GOT3 (cell line): ENCODE measurements at regions not wholly inside any gene's neighbourhood (a gene's known extent, or its start where the extent isn't known, plus 50 kb on each side); places are given as distances from the start of the nearest gene placed in this dataset.

ENCODE experiments used
- DNase-seq: peaks from one replicate; lab custom pipeline; 2025; ENCODE audit warnings: mixed read lengths; lab: John Stamatoyannopoulos, UW

DNA sequence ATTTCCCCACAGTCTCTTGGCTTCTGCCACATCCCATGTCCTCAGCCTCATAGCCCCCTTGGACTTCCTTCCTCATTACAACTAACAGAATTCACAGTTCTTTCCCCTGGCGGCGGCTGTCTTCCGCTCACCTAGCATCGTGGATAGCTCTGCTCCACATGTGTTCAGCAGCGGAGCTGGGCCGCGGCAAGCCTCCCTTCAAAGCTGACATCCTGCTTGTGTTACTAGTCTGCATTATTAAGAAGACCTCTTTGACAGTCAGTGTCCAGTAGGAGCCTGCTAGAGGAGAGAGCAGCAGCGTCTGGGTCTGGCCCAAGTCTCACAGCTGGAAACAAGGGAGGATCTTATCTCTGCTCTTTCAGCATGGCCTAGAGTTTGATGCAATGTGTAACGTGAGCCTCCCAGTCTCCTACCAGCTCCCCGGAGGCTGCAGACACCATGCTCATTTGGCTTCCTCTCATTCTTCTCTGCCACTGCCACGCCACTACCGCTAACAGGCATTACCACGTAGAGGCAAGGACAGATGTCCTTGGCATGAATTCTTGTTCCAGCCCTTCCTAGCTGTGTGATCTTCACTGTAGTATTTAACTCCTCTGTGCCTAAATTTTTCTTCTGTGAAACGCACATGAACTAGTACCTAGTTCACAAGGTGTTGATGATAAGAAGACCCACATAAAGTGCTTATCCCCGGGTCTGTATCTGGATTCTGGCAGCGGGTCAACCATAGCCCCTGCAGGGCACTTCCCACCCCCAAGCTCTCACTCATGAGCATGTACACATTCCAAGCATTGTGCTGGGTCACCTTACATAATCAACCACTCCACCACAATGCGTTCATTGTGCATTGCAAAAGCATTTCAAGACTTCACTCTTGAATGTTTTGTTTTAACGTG, 107.1 kb upstream of the BACH2 start:
- DNase-seq: no peak

DNA sequence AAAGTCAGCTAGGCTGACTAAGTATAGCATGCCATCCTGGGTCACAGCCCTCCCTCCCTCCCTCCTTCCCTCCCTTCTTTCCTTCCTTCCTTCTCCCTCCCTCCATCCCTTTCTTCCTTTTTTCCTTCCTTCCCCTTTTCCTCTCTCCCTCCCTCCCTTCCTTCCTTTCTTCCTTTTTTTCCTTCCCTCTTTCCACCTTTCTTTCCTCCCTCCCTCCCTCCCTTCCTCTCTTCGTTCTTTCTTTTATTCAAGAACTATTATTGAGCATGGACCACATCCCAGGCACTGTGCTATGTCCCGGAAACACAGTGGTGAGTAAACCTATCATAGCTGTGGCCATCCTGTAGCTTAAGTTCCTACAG, 106.2 kb upstream of the BACH2 start:
- DNase-seq: no peak

DNA sequence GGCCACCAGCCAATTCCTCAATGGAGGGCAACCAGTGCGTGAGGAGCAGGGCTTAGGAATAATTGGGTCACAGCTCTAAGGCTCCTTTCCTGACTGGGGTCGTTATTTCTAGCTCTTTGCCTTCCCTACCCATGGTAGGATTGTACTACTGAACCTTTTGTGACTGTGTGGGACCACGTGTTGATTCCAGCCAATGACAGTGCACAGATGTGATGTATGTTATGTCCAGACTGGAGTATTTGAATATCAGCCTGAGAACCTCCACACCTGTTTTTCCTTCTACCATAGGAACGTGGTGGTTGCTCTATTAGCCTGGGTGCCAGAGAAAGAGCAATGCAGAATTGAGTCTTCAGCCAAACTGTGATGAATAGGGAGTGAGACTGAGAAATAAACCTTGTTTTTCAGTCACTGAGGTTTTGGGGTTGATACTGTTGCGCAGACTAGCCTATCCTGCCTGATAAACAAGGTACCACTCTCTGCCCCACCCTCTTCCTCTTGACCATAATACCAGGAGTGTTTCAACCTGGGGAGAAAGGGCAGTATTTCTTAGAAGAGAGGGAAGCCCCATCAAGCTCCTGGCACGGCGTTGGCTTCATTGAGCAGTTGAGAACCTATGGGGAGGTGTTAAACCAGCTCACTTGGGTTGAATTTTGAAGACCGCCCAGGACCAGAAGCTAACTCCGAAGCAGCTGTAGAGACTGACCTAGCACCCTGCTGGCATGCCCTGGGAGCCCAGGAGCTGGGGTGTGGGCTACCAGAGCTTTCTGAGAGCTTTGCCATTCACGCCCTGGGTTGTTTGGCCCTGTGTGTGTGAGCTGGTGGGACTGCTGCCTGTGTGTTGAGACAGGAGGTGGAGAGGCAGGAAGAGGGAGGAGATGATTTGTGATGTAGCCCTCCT, 105.5 kb upstream of the BACH2 start:
- no peak for DNase-seq

DNA sequence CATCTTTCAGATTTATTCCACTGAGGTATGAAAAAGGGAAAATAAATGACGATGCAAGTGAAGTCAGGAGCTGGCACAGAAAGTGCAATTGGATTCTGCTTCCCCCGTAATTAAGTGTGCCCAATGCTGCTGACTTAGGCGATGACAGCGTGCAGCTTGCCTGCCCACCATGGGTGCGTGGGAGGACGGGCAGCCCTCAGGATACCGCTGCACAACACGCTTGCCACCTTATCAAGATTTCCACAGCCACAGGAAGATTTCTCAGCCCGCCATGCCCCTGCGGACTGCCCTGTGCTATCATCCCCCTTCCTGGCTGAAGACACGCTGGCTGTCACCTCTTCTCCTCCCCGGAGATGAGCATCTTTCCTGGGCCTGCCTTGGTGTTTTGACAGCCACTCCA, 103.3 kb upstream of the BACH2 start:
- DNase-seq: no peak

DNA sequence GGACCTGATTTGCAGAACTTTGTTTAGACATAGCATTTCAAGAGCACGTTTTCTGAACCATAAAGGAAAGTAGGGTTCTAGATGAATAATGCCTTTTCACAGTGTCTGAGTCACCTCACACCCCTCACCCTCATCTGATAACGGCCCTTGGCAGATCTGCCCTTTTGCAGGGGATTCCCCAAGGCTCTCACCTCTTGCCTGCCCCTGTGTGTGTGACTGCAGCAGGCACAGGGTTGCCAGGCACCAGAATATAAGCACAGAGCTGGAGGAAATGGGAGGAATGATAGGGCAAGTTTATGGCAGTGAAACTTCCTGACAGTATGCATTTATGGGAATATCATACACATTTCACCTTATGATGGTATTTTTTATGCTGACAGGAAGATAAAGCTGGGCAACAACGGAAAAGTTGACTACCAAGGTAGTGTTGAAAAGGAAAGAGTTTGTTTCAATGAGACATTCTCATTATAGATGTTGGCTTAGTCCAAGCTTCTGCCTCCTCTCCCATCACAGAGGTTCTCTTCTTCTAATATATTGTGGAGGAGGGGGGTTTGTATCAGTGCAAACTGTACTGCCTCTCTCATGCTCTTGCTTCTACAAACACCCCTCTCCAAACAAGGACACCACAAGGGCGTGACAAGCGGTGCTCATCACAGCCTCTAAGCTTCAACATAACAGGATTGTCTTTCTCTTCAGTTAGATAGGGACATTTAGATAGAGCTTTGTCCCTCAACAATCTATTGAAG, 101.5 kb upstream of the BACH2 start:
- no peak for DNase-seq

DNA sequence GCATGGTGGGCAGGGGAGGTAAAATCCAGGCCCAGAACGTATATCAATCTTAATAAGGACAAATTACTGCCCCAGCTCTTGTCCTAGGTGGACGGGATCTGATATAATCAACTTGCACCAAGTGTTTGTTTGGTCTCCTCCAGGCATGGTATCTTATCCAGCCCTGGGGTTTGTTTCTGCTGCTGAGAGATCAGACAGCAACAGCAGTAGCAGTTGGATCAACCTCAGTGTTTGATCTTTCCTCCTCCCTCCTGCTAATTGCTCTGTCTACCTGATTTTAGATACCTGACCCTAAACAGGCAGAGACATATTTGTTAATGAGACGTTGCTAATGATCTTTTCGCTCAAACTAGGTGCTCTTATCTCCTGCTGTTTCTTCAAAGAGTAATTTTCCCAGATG, 100.4 kb upstream of the BACH2 start:
- no peak for DNase-seq

DNA sequence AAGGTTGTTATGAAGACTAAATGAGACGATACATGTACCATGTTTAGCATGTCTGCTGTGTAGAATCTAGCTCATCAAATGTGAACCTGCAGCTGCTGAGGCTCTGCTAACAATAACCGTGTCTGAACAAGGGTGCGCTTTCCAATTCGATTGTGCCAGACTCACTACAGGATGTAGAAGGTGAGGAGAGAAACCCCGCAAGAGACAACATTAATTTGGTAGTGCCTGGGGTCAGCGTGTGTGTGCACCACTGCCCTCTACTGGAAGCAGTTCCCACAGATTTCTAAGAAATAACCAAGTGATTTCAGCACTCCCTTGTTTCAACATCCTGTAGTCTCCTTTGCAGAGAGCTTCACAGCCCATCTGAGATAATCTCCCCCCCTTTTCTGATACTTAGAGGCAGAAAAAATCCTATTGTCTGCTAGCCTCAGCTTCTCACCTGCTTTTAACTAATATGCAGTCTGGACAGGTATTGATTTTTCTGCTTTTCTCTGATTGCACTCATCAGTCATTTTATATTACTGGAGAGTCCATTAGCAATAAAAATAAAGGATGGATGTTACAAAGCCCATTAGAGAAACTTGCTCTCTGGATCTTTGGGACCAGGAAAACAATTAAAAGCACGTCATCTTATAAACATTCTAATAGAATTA, 96.7 kb upstream of the BACH2 start:
- DNase-seq: no peak

DNA sequence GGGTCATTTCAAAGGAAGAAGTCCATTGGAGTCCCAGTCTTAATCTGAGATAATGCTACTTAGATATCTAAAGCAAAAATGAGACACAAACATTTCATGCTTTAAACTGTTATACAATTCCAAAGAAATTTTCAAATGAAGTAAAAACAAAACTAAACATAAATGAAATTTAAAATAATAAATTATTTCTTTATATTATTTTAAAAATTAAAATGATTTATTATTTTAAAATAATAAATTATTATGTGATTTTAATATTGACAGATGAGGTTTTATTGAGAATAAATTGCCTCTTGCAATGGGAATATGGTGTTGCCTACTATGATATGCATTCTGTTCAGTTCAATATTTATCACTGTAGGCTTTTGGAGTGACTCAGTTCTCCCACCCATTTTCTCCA, 93.7 kb upstream of the BACH2 start:
- no peak for DNase-seq

DNA sequence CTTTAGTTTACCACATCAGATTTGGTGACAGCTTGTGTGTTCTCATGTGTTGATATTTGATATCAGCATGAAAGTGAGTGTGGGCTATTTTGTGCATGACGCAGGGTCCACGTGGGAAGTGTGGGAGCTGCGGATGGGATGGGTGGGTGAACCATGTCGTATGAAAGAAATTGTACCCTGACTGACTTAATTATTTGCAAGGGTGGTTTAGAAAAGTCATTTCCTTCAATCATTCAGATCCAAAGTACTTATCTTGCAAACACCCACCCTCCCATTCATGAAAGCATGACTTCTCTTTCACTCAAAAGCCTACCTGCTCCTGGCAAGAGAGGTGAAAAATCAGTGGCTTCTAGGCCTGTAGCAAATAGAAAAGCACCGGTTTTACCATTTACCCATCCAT, 91.8 kb upstream of the BACH2 start:
- no peak for DNase-seq

DNA sequence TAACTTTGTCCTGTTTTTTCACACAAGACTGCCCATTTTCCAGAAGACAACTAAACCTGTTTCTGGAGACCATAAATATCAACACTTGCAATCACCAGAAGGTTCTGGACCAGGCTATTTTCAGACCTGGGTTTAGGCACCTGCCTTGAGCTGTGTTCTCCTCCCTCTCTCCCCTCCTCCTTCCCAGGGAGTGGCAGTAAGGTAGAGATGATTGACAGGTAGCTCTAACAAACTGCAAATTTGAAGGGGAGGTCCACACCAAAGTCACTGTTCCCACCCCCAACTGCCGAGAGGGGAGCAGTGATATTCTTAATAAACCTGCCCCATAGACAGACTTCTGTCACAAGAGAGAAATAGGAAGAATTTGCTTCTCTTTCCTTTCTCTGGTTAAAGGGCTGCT, 91.2 kb upstream of the BACH2 start:
- no peak for DNase-seq

DNA sequence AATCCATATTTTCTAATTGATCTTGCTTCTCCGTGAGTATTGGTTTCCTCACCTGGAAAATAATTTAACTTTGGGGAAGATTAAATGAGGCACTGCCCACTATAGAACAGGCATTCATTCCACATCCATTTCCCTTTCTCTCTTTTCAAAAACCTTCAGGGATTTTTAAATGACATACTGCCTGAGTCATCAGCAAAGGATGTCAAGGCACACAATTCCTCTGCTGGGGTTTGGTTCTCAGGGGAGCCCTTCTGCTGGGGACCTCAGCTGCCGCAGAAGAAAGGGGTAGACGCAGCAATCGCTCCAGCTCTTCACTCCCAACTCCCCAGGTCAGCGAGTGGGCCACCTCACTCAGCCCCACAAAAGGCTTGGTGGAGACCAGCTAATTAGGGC, 90.7 kb upstream of the BACH2 start:
- DNase-seq: no peak

DNA sequence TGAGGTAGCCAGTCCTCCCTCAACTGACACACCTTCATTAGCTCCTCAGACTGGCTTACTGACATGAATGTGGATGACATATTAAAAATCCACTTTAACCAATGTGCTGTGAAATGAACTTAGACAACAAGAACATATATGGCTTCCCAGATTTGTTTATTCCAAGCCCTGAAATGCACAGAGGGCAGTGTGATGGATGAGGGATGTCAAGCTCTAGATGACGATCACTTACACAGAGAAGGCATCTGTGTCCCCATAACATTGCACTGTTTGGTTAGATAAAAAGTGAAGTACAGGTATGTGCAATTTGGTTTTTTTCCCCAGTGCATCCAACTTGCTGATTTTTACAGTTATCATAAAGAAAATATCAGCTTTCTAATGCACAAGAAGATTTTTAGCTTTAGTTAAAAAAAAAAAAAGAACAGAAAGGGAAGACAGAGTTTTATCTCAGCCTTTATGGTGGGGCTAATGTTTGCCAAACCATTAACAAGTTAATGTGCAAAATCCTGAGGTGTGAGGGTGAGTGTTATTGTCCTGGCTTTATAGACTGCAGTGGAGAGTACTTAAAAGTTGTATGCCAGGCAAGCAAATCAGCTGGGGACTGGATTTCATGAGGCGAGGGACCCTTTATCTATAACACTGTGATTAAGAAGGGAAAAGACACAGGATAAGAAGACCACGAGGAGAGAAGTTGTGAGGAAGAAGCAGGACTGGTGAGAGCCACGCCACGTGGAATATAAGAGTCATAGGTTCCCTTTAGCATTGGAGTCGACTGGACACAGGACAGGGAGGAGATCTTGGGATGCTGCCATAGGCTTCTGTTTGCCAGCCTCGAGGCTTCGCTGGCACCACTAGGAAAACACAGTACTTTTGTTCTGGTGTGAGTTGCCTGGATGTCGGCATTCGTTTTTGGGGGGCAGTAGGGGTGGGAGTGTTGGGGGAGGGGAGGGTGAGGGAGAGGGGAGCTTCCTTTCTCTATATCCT, 90.0 kb upstream of the BACH2 start:
- DNase-seq: no peak

DNA sequence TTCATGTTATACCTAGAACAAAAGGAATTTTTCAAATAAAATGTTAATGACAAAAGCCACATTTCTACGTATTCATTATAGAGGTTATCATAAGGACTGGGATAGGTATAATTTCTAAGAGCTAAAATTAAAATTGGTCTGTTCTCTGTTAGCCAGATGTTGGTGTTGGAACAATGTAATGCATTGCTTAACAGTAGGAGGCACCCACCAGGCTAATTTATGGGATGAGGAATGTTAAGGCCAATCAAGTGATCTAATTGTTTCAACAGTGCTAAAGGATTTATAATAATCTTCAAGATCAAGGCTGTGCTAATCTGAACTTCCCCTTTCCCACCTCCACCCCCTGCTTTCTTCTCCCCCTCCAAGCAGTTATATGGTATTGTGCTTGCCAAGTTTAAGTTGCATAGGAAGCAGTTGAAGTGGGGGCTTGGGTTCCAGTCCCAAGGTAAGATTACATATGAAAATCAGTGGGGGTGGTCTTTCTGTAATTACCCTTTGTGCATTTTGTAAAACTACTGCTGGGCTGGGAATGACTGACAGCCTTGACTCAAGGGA, 89.2 kb upstream of the BACH2 start:
- DNase-seq: no peak

DNA sequence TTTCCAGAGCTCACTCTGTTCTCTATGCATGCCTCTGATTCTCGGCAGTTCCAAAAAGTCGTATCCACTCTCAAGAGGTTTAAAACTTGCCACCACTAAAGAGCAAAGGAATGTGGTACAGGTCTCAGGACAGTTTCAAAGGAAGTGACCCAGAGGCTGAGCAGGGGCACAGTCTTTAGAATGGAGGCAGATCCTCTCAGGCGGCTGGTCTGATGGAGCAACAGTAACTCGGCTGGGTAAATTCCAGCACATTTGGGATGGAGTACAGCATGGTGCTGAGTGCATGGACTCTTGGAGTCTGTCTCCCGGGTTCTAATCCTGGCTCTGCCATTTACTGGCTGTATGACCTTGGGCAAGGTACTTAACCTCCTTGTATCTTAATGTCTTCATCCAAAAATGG, 88.1 kb upstream of the BACH2 start:
- DNase-seq: no peak

DNA sequence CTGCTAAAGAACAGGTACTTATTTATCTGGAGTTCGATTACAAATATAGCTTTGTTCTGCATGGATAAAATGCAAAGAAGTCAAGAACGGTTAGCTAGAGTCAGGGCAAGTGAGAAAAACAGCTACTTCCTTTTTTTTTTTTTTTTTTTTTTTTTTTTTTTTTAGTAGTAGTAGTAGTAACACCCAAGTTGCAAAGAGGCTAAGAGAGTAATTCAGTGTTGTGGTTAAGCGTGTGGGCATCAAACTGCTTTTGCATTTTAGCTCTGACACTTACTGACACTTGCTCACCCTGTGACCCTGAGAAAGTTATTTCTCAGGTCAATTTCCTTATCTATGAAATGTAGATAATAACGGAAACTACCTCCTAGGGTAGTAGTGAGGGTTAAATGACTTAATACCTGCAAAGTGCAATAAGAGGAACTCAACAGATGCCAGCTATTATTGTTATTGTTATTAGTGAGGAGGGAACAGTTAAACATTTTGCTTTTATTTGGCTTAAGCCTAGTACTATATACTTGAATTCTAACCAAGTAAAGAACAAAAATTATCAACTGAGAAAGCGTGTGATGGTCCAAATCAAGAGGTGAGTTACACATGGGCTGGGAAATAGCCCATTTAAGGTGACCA, 86.7 kb upstream of the BACH2 start:
- DNase-seq: no peak

DNA sequence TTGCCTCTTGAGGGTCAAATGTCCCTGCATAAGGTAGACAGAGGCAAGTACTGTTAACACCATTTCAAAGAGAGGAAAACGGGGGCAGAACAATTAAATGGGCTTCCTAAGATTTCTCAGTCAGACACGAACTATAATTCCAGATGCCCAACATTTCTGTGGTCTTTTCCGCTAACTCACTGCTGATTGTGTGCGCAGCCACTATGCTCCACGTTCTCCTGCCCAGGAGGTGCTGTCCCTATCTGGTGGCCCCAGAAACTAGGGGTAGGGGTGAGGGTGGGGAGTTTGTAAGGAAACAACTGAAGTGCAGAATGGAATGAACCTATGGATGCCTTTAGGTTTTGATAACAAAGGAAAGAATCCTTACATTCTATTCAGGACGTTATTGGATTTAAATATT, 86.1 kb upstream of the BACH2 start:
- no peak for DNase-seq

DNA sequence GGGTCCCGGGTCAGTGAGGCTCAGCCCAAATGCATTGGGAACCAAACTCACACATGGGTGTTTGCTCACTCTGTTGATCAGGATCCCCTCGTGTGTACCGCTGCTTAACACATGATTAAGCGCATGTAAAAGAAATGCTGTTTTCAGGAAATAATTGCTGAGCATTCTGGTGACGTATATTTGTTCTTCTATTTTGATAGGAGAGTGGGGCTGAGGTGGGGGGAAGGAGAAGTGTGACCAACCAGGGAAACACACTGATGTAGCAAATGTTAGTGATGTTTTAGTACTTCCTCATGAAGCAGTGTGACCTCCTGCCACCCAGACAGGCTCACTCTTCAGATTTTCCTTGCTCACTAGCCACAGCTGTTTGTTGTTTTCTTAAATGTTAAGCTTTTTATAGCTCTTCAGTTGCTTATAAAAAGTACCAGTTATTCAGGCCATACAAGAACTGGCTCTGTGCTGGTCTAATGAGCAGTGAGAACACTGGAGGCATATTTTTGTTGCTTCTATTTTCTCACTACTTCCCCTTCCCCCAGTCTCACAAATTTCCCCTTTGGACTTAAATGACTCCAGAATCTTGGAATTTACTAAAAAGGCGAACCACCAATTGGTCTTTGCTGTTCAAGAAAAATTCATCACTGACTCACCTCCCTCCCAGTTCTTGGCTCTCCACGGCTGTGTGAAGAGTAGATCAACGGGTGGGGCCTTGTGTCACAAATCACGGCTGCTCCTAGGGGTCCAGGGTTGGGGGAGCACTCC, 79.2 kb upstream of the BACH2 start:
- no peak for DNase-seq

DNA sequence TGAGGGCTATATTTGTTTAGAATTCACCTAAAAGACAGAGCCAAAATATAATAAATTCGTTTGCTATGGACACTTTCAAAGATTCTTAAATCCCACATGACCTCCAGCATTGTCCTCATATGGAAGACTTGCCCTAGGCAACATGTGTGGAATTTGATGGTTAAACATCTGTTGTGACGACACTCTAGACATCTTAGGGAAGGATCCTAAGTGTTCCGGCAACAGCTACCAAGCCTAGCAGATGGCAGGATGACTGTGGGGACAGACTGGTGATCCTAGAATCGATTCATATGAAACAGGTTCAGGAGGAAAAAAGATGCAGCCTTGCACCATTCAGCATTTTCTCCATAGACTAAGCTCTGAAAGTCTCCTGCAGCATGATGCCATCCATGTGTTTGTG, 77.6 kb upstream of the BACH2 start:
- DNase-seq: no peak

DNA sequence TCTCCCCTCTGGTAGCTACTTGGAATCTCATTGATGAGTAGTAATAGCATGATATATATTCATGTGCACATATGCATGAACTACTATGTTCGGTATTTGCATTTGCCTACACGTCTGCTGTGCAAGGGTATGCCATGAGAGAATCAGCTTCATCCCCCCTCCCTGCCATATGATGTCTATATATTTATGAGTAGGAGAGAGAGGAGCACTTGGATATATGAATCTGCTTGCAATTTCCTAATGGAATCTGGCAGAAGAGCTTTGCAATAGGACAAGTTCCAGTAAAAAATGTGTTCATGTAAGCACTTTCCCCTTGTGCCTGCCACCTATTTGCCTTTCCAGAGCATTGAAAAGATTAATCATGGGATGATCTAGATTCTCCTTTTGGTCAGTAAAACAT, 76.2 kb upstream of the BACH2 start:
- no peak for DNase-seq
